ENCODE measurements at regions not wholly inside any gene's neighbourhood (a gene's known extent, or its start where the extent isn't known, plus 50 kb on each side); places are given as distances from the start of the nearest gene placed in this dataset.

GRCh38 chr11:119545978-119546915, 123.3 kb upstream of the THY1 start:
- no peak for DNase-seq

GRCh38 chr11:119540370-119541125, 117.6 kb upstream of the THY1 start:
- no peak for DNase-seq

- DNase-seq: no peak
These were observed 116.6 kb upstream of the THY1 start for GRCh38 chr11:119539583-119539982.

DNA sequence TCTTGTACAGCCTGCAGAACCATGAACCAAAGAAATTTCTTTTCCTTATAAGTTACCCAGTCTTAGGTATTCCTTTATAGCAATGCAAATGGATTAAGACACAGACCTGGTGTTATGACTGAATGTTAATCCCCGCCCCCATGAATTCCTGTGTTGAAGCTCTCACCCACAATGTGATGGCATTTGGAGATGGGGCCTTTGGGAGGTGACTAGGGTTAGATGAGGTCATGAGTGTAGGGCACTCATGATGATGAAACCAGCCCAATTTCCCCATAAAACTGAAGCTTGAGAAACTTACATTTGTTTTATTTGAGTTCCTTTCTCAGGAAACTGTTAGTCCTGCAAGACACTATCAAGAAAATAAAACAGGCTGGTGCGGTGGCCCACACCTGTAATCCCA, 115.8 kb upstream of the THY1 start:
- peak; percentile 95 for DNase-seq

DNA sequence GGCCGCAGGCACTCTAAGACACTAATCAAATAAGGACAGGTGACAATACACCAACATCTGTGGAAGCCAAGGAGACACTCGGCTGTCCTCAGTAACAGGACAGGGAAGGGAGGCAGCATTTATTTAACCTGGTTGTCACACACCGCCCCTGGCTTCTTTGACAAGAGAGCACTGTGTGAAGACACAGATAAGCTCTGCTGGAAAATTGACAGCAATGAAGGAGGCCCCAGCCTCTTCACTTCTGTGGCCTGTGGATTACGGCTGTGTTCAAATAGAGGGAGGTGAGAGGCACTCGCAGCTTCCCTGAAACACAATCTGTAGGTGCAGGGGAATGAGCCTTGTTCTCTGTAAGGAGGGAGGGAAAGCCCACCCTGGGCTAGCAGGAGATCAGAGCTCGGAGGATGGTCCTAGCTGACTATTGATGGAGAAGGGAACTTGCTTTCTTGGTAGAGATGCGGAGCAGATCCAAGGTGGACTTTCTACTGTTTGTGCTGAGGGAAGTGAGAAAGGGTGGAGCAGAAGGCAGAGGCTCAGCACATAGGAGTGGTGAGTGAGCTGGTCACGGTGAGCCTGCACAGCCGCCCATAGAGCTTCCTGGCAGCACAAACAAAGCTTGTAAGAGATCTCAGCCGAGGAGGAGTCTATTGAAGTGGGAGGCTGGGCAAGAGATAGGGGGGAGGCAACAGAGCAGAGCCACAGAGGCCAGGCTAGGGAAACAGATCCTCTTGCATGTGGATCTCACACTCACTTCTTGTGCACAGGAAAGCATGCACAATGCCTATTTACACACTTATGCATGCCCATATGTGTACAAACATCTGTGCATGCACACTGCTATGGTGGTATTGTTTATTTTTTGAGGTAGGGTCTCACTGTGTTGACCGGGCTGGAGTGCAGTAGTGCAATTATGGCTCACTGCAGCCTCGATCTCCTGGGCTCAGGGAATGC, 114.6 kb upstream of the THY1 start:
- peak; percentile 62 for DNase-seq

DNA sequence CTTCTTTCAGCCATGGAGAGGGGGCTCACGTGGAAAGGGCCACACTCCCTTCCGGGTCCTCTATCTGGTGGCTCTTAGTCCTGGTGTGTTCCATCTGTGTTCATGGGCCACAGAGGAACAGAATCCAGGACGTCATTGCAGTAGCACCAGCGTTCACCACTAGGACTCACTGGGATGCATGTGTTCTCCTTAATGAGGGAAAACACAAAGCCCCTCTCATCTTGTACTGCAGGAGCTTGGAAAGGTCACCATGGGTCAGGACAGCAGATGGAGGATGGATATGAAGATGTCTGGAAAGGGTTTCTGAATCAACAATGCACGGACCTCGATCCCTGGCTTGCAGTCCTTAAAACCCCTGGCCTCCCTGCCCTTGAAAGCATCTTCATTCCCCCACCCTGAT, 113.8 kb upstream of the THY1 start:
- DNase-seq: no peak

DNA sequence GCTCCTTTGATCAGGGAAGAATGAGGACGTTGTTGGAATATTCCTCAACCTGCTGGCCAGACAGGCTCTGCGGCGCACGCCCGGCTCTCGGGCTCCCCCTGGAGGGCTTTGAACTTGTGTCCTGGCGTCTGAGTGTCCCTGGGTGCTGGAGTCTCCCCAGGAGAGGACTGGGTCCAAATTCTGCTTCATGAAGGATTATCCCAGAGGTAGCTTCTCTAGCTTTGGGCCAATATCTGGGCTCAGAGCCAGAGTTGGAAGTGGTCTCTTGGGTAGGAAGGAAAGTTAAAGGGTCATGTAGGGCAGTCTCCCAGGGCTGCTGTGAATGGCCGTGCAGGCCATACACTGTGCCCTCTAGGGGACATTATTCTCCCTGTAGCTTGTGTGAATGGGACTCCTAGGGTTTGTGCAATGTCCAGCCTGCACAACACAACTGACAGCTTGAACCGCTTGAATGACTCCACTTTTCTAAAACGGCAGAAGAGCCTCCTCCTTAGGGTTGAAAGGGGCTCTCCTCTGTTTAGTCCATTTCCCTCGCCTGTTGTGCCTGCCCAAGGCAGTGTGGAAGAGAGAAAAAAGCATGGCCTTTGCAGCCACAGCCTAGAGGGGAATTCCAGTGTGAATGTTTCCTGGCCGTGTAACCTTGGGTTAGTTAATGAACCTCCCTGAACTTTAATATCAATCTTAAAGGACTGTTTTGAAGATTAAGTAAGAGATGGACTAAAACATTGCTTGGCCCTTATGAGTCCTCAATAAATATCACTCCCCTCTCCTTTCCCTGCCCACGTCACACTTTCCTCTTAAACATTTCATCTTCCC, 111.2 kb upstream of the THY1 start:
- DNase-seq: peak; percentile 77

DNA sequence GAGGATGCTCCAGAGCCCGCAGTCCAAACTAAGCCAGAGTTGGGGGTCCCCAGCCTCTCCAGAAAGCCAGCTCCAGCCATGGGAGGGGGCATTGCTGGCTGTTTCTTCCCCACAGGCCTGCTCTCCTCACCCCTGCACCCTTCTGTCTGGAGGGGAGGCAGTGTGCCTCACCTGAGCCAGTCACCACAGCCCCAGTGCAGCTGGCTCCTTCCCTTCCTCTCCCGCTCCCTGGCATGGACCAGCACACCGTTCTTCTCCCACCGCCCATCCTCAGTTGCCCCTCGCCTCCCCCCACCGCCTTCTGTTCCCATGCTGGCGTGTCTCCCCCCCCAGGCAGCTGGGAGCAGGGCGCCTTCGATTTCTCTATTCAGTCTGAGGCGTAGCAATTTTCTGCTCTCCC, 110.5 kb upstream of the THY1 start:
- no peak for DNase-seq

DNA sequence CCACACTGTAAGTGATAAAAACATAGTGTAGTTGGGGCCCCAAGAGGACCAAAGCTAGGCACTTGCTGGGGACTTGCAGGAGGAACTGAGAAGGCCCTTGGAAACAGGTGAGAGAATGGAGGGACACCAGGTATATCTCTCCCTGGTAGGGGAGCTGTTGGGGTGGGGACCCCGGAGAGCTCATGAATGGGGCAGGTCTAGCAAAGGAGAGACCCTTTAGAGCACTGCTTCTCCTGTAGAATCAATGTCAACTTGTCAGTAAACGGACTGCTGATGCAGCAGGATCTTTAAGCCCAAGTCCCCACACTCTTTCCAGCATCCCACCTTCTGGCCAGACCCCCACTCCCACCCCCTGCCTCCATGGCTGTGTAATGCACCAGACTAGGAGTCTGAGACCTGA, 109.6 kb upstream of the THY1 start:
- DNase-seq: no peak

GRCh38 chr11:119531623-119532022, 108.7 kb upstream of the THY1 start:
- DNase-seq: no peak

GRCh38 chr11:119531056-119531455, 108.1 kb upstream of the THY1 start:
- DNase-seq: no peak

- DNase-seq: no peak
These were observed 107.5 kb upstream of the THY1 start for GRCh38 chr11:119530509-119530908.

- no peak for DNase-seq
These were observed 107.0 kb upstream of the THY1 start for GRCh38 chr11:119529936-119530335.

GRCh38 chr11:119529063-119529845, 106.3 kb upstream of the THY1 start:
- no peak for DNase-seq

DNA sequence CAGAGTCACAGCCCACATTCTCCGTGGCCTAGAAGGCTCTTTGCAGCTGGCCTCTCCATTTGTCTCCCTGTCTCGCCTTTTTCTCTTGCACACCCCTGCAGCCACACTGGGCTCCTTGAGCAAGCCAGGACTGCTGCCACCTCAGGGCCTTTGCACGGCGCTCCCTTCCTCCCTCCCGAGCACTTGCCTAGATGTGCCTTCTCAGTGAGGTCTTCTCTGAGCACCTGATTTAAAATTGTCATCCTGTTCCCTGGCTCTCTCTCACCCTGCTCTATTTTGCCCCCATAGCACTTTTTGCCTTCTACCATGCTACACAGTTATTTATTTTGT, 102.9 kb upstream of the THY1 start:
- no peak for DNase-seq

- DNase-seq: peak; percentile 84
These were observed 102.4 kb upstream of the THY1 start for GRCh38 chr11:119525180-119525866.

- DNase-seq: no peak
These were observed 100.7 kb upstream of the THY1 start for GRCh38 chr11:119523539-119524157.

DNA sequence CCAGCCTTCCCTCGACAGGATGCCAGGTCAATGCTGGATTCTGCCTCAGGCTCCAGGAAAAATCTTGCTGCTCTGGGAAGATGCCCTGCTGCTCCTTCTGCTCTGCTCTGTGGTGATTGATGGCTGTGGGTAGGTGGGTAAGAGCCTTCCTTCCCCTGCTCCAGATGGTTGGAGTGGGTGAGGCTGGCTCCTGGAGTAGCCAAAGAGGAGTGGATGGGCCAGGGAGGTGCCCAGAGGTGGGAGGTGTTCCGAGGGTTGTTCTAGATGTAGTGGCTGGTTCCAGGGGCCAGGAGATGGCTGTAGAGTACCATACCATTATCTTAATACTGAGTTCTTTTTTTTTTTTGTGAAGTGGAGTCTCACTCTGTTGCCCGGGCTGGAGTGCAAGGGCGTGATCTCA, 99.6 kb upstream of the THY1 start:
- no peak for DNase-seq

- no peak for DNase-seq
These were observed 98.6 kb upstream of the THY1 start for GRCh38 chr11:119521551-119521950.

GRCh38 chr11:119520966-119521365, 98.0 kb upstream of the THY1 start:
- no peak for DNase-seq

Data from MV-4-11 (cell line).